Gastroesophageal sphincter (tissue), 4 donors: ENCODE measurements at regions not wholly inside any gene's neighbourhood (a gene's known extent, or its start where the extent isn't known, plus 50 kb on each side); places are given as distances from the start of the nearest gene placed in this dataset.

ENCODE experiments used
- ATAC-seq: fragments of 150-250 bp; one replicate; pipeline ENCODE4 v1.9.1; 2016; ENCODE audit warnings: mild to moderate bottlenecking, moderate library complexity
- H3K27ac ChIP-seq, 4 donors: fragments of 200-600 bp; sonication (generic) in 3 of 4; 1 replicate in 3 of 4; 2 replicates in 1 of 4; pipeline ENCODE4 v1.5.1; 2016 to 2019
- H3K27me3 ChIP-seq: fragments of 200-600 bp; sonication (generic); one replicate; pipeline ENCODE4 v1.5.1; 2019
- H3K36me3 ChIP-seq, 2 donors: fragments of 200-600 bp; sonication (generic); one replicate each; pipeline ENCODE4 v1.5.1; 2019; ENCODE audit warnings: control low read depth in 1 of 2
- H3K4me1 ChIP-seq, 3 donors: fragments of 200-600 bp; sonication (generic); 1 replicate in 2 of 3; 2 replicates in 1 of 3; pipeline ENCODE4 v1.5.1; 2016 to 2019; ENCODE audit warnings: control low read depth in 2 of 3
- H3K4me3 ChIP-seq, 2 donors: fragments of 200-600 bp; sonication (generic); one replicate each; pipeline ENCODE4 v1.5.1; 2019; ENCODE audit warnings: mild to moderate bottlenecking in 1 of 2, moderate library complexity in 1 of 2
- H3K9me3 ChIP-seq, 3 donors: fragments of 200-600 bp; sonication (generic); one replicate each; pipeline ENCODE4 v1.5.1; 2017 to 2019; ENCODE audit warnings: control low read depth in 2 of 3
- EP300 ChIP-seq: sonication (generic); formaldehyde crosslinking; IDR thresholded peaks from one replicate; pipeline ENCODE4 v1.6.1; 2017; ENCODE audit warnings: antibody characterized with exemption, mild to moderate bottlenecking
- POLR2A ChIP-seq, 2 donors: fragments of 450-650 bp; IDR thresholded peaks; one replicate each; pipeline ENCODE4 v1.6.1; 2017; ENCODE audit warnings: antibody characterized with exemption in 2 of 2, mild to moderate bottlenecking in 2 of 2, moderate library complexity in 1 of 2
- POLR2AphosphoS5 ChIP-seq: sonication (generic); formaldehyde crosslinking; IDR thresholded peaks from one replicate; pipeline ENCODE4 v1.6.1; 2017; ENCODE audit warnings: antibody characterized with exemption
- WGBS, 2 donors: methylation state at CpG; one replicate each; pipeline ENCODE4 v1.1.5; 2018; ENCODE audit warnings: low coverage in 1 of 2; 5-methylcytosine and 5-hydroxymethylcytosine counted together
- TF ChIP-seq, protein P1 (sequence below), 4 experiments: fragments of 200-600 bp in 2 of 4; fragments of 450-650 bp in 2 of 4; sonication (generic) in 1 of 4; IDR thresholded peaks; one replicate each; pipeline ENCODE4 v1.5.1; 2017 to 2019; ENCODE audit warnings: antibody characterized with exemption in 4 of 4, mild to moderate bottlenecking in 2 of 4, moderate library complexity in 2 of 4

DNA sequence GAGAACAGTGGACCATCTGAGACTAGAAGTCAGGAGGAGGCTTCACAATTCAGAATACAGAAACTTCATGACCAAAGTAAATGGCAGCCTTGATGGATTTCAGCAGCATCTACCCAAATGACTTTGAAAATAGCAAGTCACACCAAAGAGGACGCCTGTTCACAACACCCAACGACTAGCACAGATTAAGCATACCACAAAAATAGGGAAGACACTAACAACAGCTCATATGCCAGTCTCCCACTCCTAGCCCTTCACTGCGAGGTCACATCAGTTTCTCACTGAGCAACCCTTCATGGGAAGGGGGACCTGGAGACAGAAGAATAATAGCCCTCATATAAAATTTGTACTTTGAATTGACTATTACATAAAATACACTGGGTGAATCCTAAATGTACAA, 228.4 kb upstream of the SLC39A10 start:
- 87 to 92% methylated on average over 3 of the region's 3 CpGs for WGBS, 2 donors
- H3K27me3 ChIP-seq, result no peaks in the 10 kb centered on the region
- no peak for ATAC-seq
- TF ChIP-seq POLR2AphosphoS5, result no peak
- no peak for TF ChIP-seq EP300
- TF ChIP-seq, protein P1, sequence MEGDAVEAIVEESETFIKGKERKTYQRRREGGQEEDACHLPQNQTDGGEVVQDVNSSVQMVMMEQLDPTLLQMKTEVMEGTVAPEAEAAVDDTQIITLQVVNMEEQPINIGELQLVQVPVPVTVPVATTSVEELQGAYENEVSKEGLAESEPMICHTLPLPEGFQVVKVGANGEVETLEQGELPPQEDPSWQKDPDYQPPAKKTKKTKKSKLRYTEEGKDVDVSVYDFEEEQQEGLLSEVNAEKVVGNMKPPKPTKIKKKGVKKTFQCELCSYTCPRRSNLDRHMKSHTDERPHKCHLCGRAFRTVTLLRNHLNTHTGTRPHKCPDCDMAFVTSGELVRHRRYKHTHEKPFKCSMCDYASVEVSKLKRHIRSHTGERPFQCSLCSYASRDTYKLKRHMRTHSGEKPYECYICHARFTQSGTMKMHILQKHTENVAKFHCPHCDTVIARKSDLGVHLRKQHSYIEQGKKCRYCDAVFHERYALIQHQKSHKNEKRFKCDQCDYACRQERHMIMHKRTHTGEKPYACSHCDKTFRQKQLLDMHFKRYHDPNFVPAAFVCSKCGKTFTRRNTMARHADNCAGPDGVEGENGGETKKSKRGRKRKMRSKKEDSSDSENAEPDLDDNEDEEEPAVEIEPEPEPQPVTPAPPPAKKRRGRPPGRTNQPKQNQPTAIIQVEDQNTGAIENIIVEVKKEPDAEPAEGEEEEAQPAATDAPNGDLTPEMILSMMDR (IDR thresholded peaks at IDR 0.05), result no peak
- TF ChIP-seq POLR2A (IDR thresholded peaks at IDR 0.05), result no peak
- no peaks in the 10 kb centered on the region for H3K36me3 ChIP-seq
- no peaks in the 10 kb centered on the region for H3K4me1 ChIP-seq
- H3K27ac ChIP-seq, result no peak overlapping the region
- no peaks in the 10 kb centered on the region for H3K9me3 ChIP-seq
- H3K4me3 ChIP-seq, result no peak overlapping the region

- Histone ChIP-seq H3K4me1 (no peaks in the 10 kb centered on the region), H3K4me3 (no peak overlapping the region), H3K9me3 (no peaks in the 10 kb centered on the region), H3K27ac (no peak overlapping the region), H3K27me3 (no peaks in the 10 kb centered on the region), H3K36me3 (no peaks in the 10 kb centered on the region)
- no peak for ATAC-seq
- TF ChIP-seq, protein P1 (IDR thresholded peaks at IDR 0.05), result no peak
- TF ChIP-seq EP300, result no peak
- no peak for TF ChIP-seq POLR2AphosphoS5
- TF ChIP-seq POLR2A (IDR thresholded peaks at IDR 0.05), result no peak
- 58 to 100% methylated on average over 1 of the region's 1 CpG for WGBS, 2 donors
These were observed 231.7 kb upstream of the SLC39A10 start for GRCh38 chr2:195425328-195425727.

DNA sequence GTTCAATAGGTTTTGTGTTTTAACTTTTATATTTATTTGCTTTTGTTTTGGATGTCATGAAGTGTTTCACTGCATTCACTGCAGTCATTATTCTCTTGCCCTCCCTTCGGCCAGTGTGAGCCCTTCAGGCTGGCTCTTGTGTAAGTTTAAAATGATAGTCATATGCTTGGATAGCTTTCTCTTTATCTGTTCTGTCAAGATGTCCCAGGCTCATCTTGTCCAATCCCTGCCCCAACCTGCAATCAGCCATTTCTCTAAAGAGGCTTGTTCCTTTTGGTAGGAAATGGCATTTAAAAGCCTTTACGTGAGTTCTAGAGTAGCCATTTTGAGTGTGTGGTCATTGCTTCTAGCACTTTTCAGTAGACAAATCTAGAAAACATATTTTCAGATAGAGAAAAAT, 238.0 kb upstream of the SLC39A10 start:
- Histone ChIP-seq H3K36me3 (no peaks in the 10 kb centered on the region), H3K4me3 (no peak overlapping the region), H3K9me3 (no peaks in the 10 kb centered on the region), H3K27me3 (no peaks in the 10 kb centered on the region), H3K27ac (no peak overlapping the region), H3K4me1 (no peaks in the 10 kb centered on the region)
- no peak for ATAC-seq
- TF ChIP-seq, protein P1 (IDR thresholded peaks at IDR 0.05), result no peak
- TF ChIP-seq EP300, result no peak
- no peak for TF ChIP-seq POLR2A (IDR thresholded peaks at IDR 0.05)
- no peak for TF ChIP-seq POLR2AphosphoS5
- 87 to 92% methylated on average over 2 of the region's 2 CpGs for WGBS, 2 donors

DNA sequence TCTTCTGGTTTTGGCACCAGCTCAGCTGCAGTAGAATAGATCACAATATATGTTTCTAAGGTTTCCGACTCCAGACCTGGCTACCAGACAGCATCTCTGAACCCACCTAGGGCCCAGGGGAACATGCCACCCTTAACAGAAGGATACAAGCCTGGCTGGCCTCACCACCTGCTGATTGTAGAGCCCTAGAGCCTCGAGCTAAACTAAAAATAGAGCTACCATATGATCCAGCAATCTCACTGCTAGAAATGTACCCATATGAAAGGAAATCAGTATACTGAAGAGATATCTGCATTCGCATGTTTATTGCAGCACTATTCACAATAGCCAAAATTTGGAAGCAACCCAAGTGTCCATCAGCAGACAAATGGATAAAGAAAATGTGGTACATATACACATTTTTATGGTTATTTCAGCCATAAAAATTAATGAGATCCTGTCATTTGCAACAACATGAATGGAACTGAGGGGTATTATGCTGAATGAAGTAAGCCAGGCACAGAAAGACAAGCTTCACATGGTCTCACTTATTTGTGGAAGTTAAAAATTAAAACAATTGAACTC, 242.4 kb upstream of the SLC39A10 start:
- H3K27me3 ChIP-seq, result no peaks in the 10 kb centered on the region
- ATAC-seq, result no peak
- TF ChIP-seq, protein P1 (IDR thresholded peaks at IDR 0.05), result no peak
- TF ChIP-seq POLR2A (IDR thresholded peaks at IDR 0.05) (no peak), EP300 (no peak), POLR2AphosphoS5 (no peak)
- H3K36me3 ChIP-seq, result no peaks in the 10 kb centered on the region
- no peaks in the 10 kb centered on the region for H3K9me3 ChIP-seq
- no peak overlapping the region for H3K4me3 ChIP-seq
- no peaks in the 10 kb centered on the region for H3K4me1 ChIP-seq
- WGBS, 2 donors, result 76 to 83% methylated on average over 2 of the region's 3 CpGs
- no peak overlapping the region for H3K27ac ChIP-seq

DNA sequence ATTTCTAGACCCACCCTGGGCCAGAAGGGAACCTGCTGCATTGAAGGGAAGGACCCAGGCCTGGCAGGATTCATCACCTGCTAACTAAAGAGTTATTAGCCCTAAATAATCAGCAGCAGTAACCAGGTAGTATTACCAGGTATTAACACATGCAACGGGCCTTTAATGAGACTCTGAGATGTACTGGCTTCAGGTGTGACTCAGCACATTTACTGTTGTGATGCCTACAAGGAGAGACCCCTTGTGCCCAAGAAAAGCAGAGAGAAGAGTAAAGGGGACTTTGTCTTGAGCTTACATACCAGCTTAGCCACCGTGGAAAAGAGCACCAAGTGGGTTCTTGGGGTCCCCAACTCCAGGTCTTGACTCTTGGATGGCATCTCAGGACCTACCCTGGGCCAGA, 243.1 kb upstream of the SLC39A10 start:
- Histone ChIP-seq H3K27ac (no peak overlapping the region), H3K27me3 (no peaks in the 10 kb centered on the region), H3K4me3 (no peak overlapping the region), H3K9me3 (no peaks in the 10 kb centered on the region), H3K4me1 (no peaks in the 10 kb centered on the region), H3K36me3 (no peaks in the 10 kb centered on the region)
- no peak for TF ChIP-seq EP300
- no peak for TF ChIP-seq POLR2A (IDR thresholded peaks at IDR 0.05)
- TF ChIP-seq, protein P1 (IDR thresholded peaks at IDR 0.05), result no peak
- no peak for TF ChIP-seq POLR2AphosphoS5
- no peak for ATAC-seq
- 78 to 100% methylated on average over 1 of the region's 2 CpGs for WGBS, 2 donors
